H9 (cell line): ENCODE measurements at regions not wholly inside any gene's neighbourhood (a gene's known extent, or its start where the extent isn't known, plus 50 kb on each side); places are given as distances from the start of the nearest gene placed in this dataset.

Experiments
- DNase-seq: peaks from one replicate; pipeline ENCODE4 v3.0.0-alpha.2; 2017
- H2AFZ ChIP-seq: one replicate; pipeline ENCODE4 v1.6.1; 2013; ENCODE audit warnings: mild to moderate bottlenecking, low read length, control low read depth, moderate library complexity
- H2AK5ac ChIP-seq: 2 replicates; pipeline ENCODE4 v1.6.1; 2013; ENCODE audit warnings: low read length, control low read depth, mixed read lengths; ENCODE audit not compliant: insufficient read length
- H2BK120ac ChIP-seq: one replicate; pipeline ENCODE4 v1.6.1; 2013; ENCODE audit warnings: low read depth, mild to moderate bottlenecking, low read length, control low read depth, inconsistent platforms; ENCODE audit not compliant: poor library complexity, severe bottlenecking
- H2BK12ac ChIP-seq: 2 replicates; pipeline ENCODE4 v1.6.1; 2013; ENCODE audit warnings: low read length, control low read depth, mixed read lengths, low read depth; ENCODE audit not compliant: insufficient read length
- H2BK15ac ChIP-seq: 2 replicates; pipeline ENCODE4 v1.6.1; 2013; ENCODE audit warnings: low read depth, low read length, control low read depth
- H2BK20ac ChIP-seq: one replicate; pipeline ENCODE4 v1.6.1; 2013; ENCODE audit warnings: low read depth, mild to moderate bottlenecking, low read length, control low read depth, inconsistent platforms; ENCODE audit not compliant: poor library complexity, severe bottlenecking
- H2BK5ac ChIP-seq: 2 replicates; pipeline ENCODE4 v1.6.1; 2013; ENCODE audit warnings: low read length, control low read depth, mixed read lengths; ENCODE audit not compliant: insufficient read length
- H3K14ac ChIP-seq: 2 replicates; pipeline ENCODE4 v1.6.1; 2013; ENCODE audit warnings: low read length, control low read depth; ENCODE audit not compliant: insufficient read depth
- H3K18ac ChIP-seq: 2 replicates; pipeline ENCODE4 v1.6.1; 2013; ENCODE audit warnings: low read depth, mild to moderate bottlenecking, mixed read lengths, low read length, control low read depth; ENCODE audit not compliant: insufficient read length
- H3K23ac ChIP-seq: 2 replicates; pipeline ENCODE4 v1.6.1; 2013; ENCODE audit warnings: low read length, control low read depth, mixed read lengths, low read depth; ENCODE audit not compliant: insufficient read length
- H3K23me2 ChIP-seq: 2 replicates; pipeline ENCODE4 v1.6.1; 2013; ENCODE audit warnings: low read depth, mild to moderate bottlenecking, mixed read lengths, low read length, control low read depth; ENCODE audit not compliant: insufficient read length, poor library complexity, severe bottlenecking
- H3K27ac ChIP-seq: 2 replicates; pipeline ENCODE4 v1.5.1; 2013; ENCODE audit warnings: low read length, control low read depth, mixed read lengths, low read depth; ENCODE audit not compliant: insufficient read length
- H3K27me3 ChIP-seq: 2 replicates; pipeline ENCODE4 v1.6.1; 2013; ENCODE audit warnings: low read length, control low read depth, inconsistent platforms; ENCODE audit not compliant: insufficient read depth
- H3K4ac ChIP-seq: 2 replicates; pipeline ENCODE4 v1.6.1; 2013; ENCODE audit warnings: low read depth, mild to moderate bottlenecking, control low read depth, inconsistent platforms, low read length, moderate library complexity
- H3K4me1 ChIP-seq: 2 replicates; pipeline ENCODE4 v1.6.1; 2013; ENCODE audit warnings: low read length, control low read depth, inconsistent platforms; ENCODE audit not compliant: insufficient read depth
- H3K4me2 ChIP-seq: 2 replicates; pipeline ENCODE4 v1.6.1; 2013; ENCODE audit warnings: low read length, control low read depth, mixed read lengths; ENCODE audit not compliant: insufficient read length, insufficient read depth
- H3K56ac ChIP-seq: 2 replicates; pipeline ENCODE4 v1.6.1; 2013; ENCODE audit warnings: low read depth, mild to moderate bottlenecking, mixed read lengths, low read length, control low read depth; ENCODE audit not compliant: insufficient read length
- H3K79me1 ChIP-seq: 2 replicates; pipeline ENCODE4 v1.6.1; 2013; ENCODE audit warnings: low read depth, mild to moderate bottlenecking, moderate library complexity, low read length, control low read depth, inconsistent platforms; ENCODE audit not compliant: insufficient read depth, poor library complexity, severe bottlenecking
- H3K79me2 ChIP-seq: 2 replicates; pipeline ENCODE4 v1.6.1; 2013; ENCODE audit warnings: low read length, control low read depth, inconsistent platforms; ENCODE audit not compliant: insufficient read depth
- H3K9ac ChIP-seq: 2 replicates; pipeline ENCODE4 v1.6.1; 2013; ENCODE audit warnings: low read length, control low read depth, mixed read lengths; ENCODE audit not compliant: insufficient read length; ENCODE audit errors: extremely low read depth
- H3K9me3 ChIP-seq: one replicate; pipeline ENCODE4 v1.6.1; 2013; ENCODE audit warnings: low read depth, low read length, inconsistent platforms; ENCODE audit not compliant: control insufficient read depth
- H3T11ph ChIP-seq: one replicate; pipeline ENCODE4 v1.6.1; 2013; ENCODE audit warnings: mild to moderate bottlenecking, low read length, control low read depth, inconsistent platforms
- H4K20me1 ChIP-seq: one replicate; pipeline ENCODE4 v1.6.1; 2013; ENCODE audit not compliant: control insufficient read depth, insufficient read length, insufficient read depth
- H4K5ac ChIP-seq: 2 replicates; pipeline ENCODE4 v1.6.1; 2013; ENCODE audit warnings: low read depth, mild to moderate bottlenecking, mixed read lengths, low read length, control low read depth; ENCODE audit not compliant: insufficient read length
- H4K8ac ChIP-seq: replicated peaks from 2 replicates; pipeline ENCODE4 v1.6.1; 2013; ENCODE audit warnings: low read length, control low read depth, mixed read lengths, low read depth; ENCODE audit not compliant: insufficient read length
- H4K91ac ChIP-seq: 2 replicates; pipeline ENCODE4 v1.6.1; 2013; ENCODE audit warnings: low read depth, mild to moderate bottlenecking, moderate library complexity, mixed read lengths, low read length, control low read depth; ENCODE audit not compliant: insufficient read length
- H3K27ac Mint-ChIP-seq, 3 experiments: 2 replicates in 2 of 3; 3 replicates in 1 of 3; pipeline ENCODE4 v1.8.0; 2020 to 2021; ENCODE audit warnings: mixed read lengths in 3 of 3, mild to moderate bottlenecking in 1 of 3, moderate library complexity in 1 of 3
- H3K27me3 Mint-ChIP-seq: 2 replicates; pipeline ENCODE4 v1.8.0; 2021; ENCODE audit warnings: low read depth, mild to moderate bottlenecking, moderate library complexity, mixed read lengths
- H3K36me3 Mint-ChIP-seq, 3 experiments: 2 replicates in 2 of 3; 3 replicates in 1 of 3; pipeline ENCODE4 v1.8.0; 2020 to 2021; ENCODE audit warnings: low read depth in 3 of 3, mixed read lengths in 3 of 3; ENCODE audit not compliant: insufficient read depth in 1 of 3
- H3K4me1 Mint-ChIP-seq, 2 experiments: 2 replicates each; pipeline ENCODE4 v1.8.0; 2020; ENCODE audit warnings: mixed read lengths in 2 of 2
- H3K4me3 Mint-ChIP-seq, 2 experiments: 2 replicates in 1 of 2; 3 replicates in 1 of 2; pipeline ENCODE4 v1.8.0; 2020 to 2021; ENCODE audit warnings: mild to moderate bottlenecking in 2 of 2, mixed read lengths in 2 of 2, moderate library complexity in 1 of 2
- H3K9me3 Mint-ChIP-seq, 2 experiments: 2 replicates in 1 of 2; 3 replicates in 1 of 2; pipeline ENCODE4 v1.8.0; 2020; ENCODE audit warnings: mild to moderate bottlenecking in 2 of 2, mixed read lengths in 2 of 2, moderate library complexity in 1 of 2
- CTCF ChIP-seq: fragments of 200-600 bp; sonication (generic); conservative IDR thresholded peaks from 3 replicates; pipeline ENCODE4 v1.8.0; 2021; ENCODE audit warnings: antibody characterized with exemption, mild to moderate bottlenecking
- WGBS: extraction: QIAGEN DNeasy Blood & Tissue Kit; methylation state at CpG from one replicate; pipeline ENCODE4 v1.1.7; 2013; ENCODE audit warnings: missing lambda C conversion rate, low lambda C conversion rate, mixed read lengths; ENCODE audit not compliant: insufficient read length; ENCODE audit errors: extremely low coverage; 5-methylcytosine and 5-hydroxymethylcytosine counted together

- H2BK5ac ChIP-seq = no peak overlapping the region
- H3K27me3 Mint-ChIP-seq = no peaks in the 10 kb centered on the region; the same call in 1 of the 2 replicates
- no peaks in the 10 kb centered on the region for H3K36me3 Mint-ChIP-seq
- H3K56ac ChIP-seq = no peak overlapping the region
- H3K23ac ChIP-seq = no peak overlapping the region
- no peak overlapping the region for H3K4me3 Mint-ChIP-seq
- no peak overlapping the region for H4K8ac ChIP-seq
- H3K23me2 ChIP-seq = no peaks in the 10 kb centered on the region
- no peak overlapping the region for H2AFZ ChIP-seq
- H2BK12ac ChIP-seq = no peak overlapping the region
- no peaks in the 10 kb centered on the region for H3K79me1 ChIP-seq
- no peaks in the 10 kb centered on the region for H4K20me1 ChIP-seq
- no peak overlapping the region for H2BK120ac ChIP-seq
- H4K5ac ChIP-seq = no peak overlapping the region
- no CpG with 5 or more reads among the region's 7 CpGs for WGBS
- H3K9me3 ChIP-seq = no peaks in the 10 kb centered on the region
- H4K91ac ChIP-seq = no peak overlapping the region
- H2BK20ac ChIP-seq = no peak overlapping the region
- H3K14ac ChIP-seq = no peak overlapping the region
- no peak for DNase-seq
- H3K4me1 Mint-ChIP-seq = peaks cover 5 to 11% of the 10 kb centered on the region in 2 experiments
- H2BK15ac ChIP-seq = no peak overlapping the region
- no peak overlapping the region for H3K18ac ChIP-seq
- H3K4me2 ChIP-seq = no peak overlapping the region
- H3K4ac ChIP-seq = no peak overlapping the region
- no peak overlapping the region for H3T11ph ChIP-seq
- H3K27me3 ChIP-seq = no peaks in the 10 kb centered on the region
- no peak overlapping the region for H3K27ac ChIP-seq
- no peaks in the 10 kb centered on the region for H3K9me3 Mint-ChIP-seq
- peak overlapping the region in 1 of 3 experiments; percentile 28; a peak in 1 of 7 replicates for H3K27ac Mint-ChIP-seq
- H3K4me1 ChIP-seq = no peaks in the 10 kb centered on the region
- no peaks in the 10 kb centered on the region for H3K79me2 ChIP-seq
- no peak overlapping the region for H2AK5ac ChIP-seq
- TF ChIP-seq CTCF = no peak
- H3K9ac ChIP-seq = no peak overlapping the region
Observed at GRCh38 chr6:143607974-143608373, 69.8 kb upstream of the PHACTR2 start.
